ENCODE measurements at regions not wholly inside any gene's neighbourhood (a gene's known extent, or its start where the extent isn't known, plus 50 kb on each side); places are given as distances from the start of the nearest gene placed in this dataset.

GRCh38 chr2:121049950-121050585 is 234.9 kb downstream of the TFCP2L1 start:
- no peak for DNase-seq (ENCODE audit: low spot score)
- in situ Hi-C loops (cut with MboI; ENCODE audit: low pct_unique_long_range_greater_than_20kb, low sequenced_read_pairs, unreplicated experiment), result no loop called here
- TF ChIP-seq CTCF (IDR thresholded peaks at IDR 0.05; ENCODE audit: extremely low read depth, insufficient read depth, missing control alignments), result no peak

GRCh38 chr2:121051311-121051710 is 233.7 kb downstream of the TFCP2L1 start:
- in situ Hi-C loops (cut with MboI; ENCODE audit: low pct_unique_long_range_greater_than_20kb, low sequenced_read_pairs, unreplicated experiment), result no loop called here
- no peak for DNase-seq (ENCODE audit: low spot score)

GRCh38 chr2:121052023-121052422 is 233.0 kb downstream of the TFCP2L1 start:
- no peak for TF ChIP-seq CTCF (IDR thresholded peaks at IDR 0.05; ENCODE audit: extremely low read depth, insufficient read depth, missing control alignments)
- in situ Hi-C loops (cut with MboI; ENCODE audit: low pct_unique_long_range_greater_than_20kb, low sequenced_read_pairs, unreplicated experiment), result no loop called here
- DNase-seq (ENCODE audit: low spot score), result no peak

More at GRCh38 chr2:121051311-121051710, 233.7 kb downstream of the TFCP2L1 start:
- no peak for TF ChIP-seq CTCF (IDR thresholded peaks at IDR 0.05; ENCODE audit: extremely low read depth, insufficient read depth, missing control alignments)

- in situ Hi-C loops (cut with MboI; ENCODE audit: low pct_unique_long_range_greater_than_20kb, low sequenced_read_pairs, unreplicated experiment), result no loop called here
- no peak for DNase-seq (ENCODE audit: low spot score)
These were observed 232.5 kb downstream of the TFCP2L1 start for GRCh38 chr2:121052521-121052920.

GRCh38 chr2:121055088-121055487 is 229.9 kb downstream of the TFCP2L1 start:
- no peak for DNase-seq (ENCODE audit: low spot score)
- TF ChIP-seq CTCF (IDR thresholded peaks at IDR 0.05; ENCODE audit: extremely low read depth, insufficient read depth, missing control alignments), result no peak
- in situ Hi-C loops (cut with MboI; ENCODE audit: low pct_unique_long_range_greater_than_20kb, low sequenced_read_pairs, unreplicated experiment), result no loop called here

More at GRCh38 chr2:121052521-121052920, 232.5 kb downstream of the TFCP2L1 start:
- no peak for TF ChIP-seq CTCF (IDR thresholded peaks at IDR 0.05; ENCODE audit: extremely low read depth, insufficient read depth, missing control alignments)

GRCh38 chr2:121055501-121055900 is 229.5 kb downstream of the TFCP2L1 start:
- no peak for DNase-seq (ENCODE audit: low spot score)
- no peak for TF ChIP-seq CTCF (IDR thresholded peaks at IDR 0.05; ENCODE audit: extremely low read depth, insufficient read depth, missing control alignments)
- in situ Hi-C loops (cut with MboI; ENCODE audit: low pct_unique_long_range_greater_than_20kb, low sequenced_read_pairs, unreplicated experiment), result no loop called here
